ENCODE measurements at regions not wholly inside any gene's neighbourhood (a gene's known extent, or its start where the extent isn't known, plus 50 kb on each side); places are given as distances from the start of the nearest gene placed in this dataset.

DNA sequence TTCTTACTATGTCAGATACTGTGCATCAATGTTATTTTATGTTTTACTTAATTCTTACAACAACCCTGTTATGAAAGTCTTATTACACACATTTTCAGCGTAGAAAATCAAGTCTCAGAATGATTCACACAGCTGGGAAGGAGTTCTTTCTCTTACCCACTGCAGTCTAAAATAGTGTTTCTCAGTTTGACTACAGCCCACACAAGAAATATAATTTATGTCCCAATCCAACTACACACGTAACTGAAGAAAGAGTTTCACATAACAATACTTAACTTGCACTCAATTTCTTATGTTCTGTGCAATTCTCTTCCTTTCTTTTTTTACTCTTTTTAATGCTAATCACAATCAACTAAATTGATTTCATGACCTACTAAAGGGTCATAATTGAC, 252.8 kb upstream of the ADGRL2 start:
- no peak for FAIRE-seq
- intact Hi-C loops (cut with DNase I): no loop called here
- no peaks in the 10 kb centered on the region for H3K9me3 ChIP-seq (ENCODE audit: control insufficient read depth in 2 of 3, insufficient read depth in 1 of 3, low read length in 3 of 3)

DNA sequence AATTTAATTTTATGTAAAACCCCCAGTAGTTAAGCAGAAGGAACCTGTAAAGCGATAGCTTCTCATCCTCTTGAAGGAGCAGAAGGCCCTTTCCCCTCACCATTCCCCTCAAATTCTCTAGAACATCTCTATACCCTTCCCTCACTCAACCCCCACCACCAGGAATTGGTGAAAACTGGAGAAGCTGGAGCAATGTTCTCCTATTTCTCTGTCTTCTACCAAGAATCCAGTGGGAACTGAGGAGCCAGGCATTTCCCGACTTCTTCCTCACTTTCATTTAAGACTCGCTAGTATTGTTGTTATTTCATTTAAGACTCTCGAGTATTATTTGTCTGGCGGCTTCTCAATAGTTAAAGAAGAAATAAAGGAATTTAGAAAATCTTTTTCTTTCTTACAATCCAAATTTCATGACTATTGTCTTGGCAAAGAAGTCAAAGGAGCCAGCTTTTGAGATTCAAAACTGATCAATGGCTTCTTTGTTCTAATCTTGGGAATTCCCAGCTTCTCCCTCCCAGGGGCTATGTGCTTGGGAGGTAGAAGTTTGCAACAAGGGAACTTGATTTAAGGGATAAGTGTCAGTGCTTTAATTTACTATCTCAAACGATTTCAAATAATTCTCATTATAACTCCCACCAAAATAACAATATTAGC, 253.3 kb upstream of the ADGRL2 start:
- FAIRE-seq (no peak), DNase-seq (peak in 1 of 5 donors; percentile 19)
- H3K4me3 ChIP-seq (ENCODE audit: low read length in 3 of 3): no peak overlapping the region
- H3K4me1 ChIP-seq (ENCODE audit: control insufficient read depth in 2 of 3, insufficient read depth in 2 of 3, low read depth in 1 of 3, low read length in 3 of 3): peaks cover 0 to 4% (median 0%) of the 10 kb centered on the region in 3 donors
- TF ChIP-seq, protein P1, sequence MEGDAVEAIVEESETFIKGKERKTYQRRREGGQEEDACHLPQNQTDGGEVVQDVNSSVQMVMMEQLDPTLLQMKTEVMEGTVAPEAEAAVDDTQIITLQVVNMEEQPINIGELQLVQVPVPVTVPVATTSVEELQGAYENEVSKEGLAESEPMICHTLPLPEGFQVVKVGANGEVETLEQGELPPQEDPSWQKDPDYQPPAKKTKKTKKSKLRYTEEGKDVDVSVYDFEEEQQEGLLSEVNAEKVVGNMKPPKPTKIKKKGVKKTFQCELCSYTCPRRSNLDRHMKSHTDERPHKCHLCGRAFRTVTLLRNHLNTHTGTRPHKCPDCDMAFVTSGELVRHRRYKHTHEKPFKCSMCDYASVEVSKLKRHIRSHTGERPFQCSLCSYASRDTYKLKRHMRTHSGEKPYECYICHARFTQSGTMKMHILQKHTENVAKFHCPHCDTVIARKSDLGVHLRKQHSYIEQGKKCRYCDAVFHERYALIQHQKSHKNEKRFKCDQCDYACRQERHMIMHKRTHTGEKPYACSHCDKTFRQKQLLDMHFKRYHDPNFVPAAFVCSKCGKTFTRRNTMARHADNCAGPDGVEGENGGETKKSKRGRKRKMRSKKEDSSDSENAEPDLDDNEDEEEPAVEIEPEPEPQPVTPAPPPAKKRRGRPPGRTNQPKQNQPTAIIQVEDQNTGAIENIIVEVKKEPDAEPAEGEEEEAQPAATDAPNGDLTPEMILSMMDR (IDR thresholded peaks at IDR 0.05; ENCODE audit: borderline replicate concordance, extremely low read depth, insufficient read depth): no peak
- intact Hi-C loops (cut with DNase I): no loop called here
- no peak overlapping the region for H3K27ac ChIP-seq (ENCODE audit: low read depth in 2 of 2, low read length in 2 of 2)
- no peaks in the 10 kb centered on the region for H3K36me3 ChIP-seq (ENCODE audit: control insufficient read depth in 2 of 3, insufficient read depth in 3 of 3, low read length in 3 of 3)
- H3K9me3 ChIP-seq (ENCODE audit: control insufficient read depth in 2 of 3, insufficient read depth in 1 of 3, low read length in 3 of 3): no peaks in the 10 kb centered on the region
- H3K27me3 ChIP-seq (ENCODE audit: control insufficient read depth, insufficient read depth, low read length): no peaks in the 10 kb centered on the region
- no peak overlapping the region for H3K9ac ChIP-seq (ENCODE audit: low read length in 3 of 3)

More for the DNA sequence above, 252.8 kb upstream of the ADGRL2 start:
- peaks cover 0 to 4% (median 0%) of the 10 kb centered on the region in 3 donors for H3K4me1 ChIP-seq (ENCODE audit: control insufficient read depth in 2 of 3, insufficient read depth in 2 of 3, low read depth in 1 of 3, low read length in 3 of 3)
- no peak for DNase-seq
- no peaks in the 10 kb centered on the region for H3K36me3 ChIP-seq (ENCODE audit: control insufficient read depth in 2 of 3, insufficient read depth in 3 of 3, low read length in 3 of 3)
- no peak overlapping the region for H3K4me3 ChIP-seq (ENCODE audit: low read length in 3 of 3)
- H3K27ac ChIP-seq (ENCODE audit: low read depth in 2 of 2, low read length in 2 of 2): no peak overlapping the region
- H3K27me3 ChIP-seq (ENCODE audit: control insufficient read depth, insufficient read depth, low read length): no peaks in the 10 kb centered on the region
- no peak overlapping the region for H3K9ac ChIP-seq (ENCODE audit: low read length in 3 of 3)
- TF ChIP-seq, protein P1 (IDR thresholded peaks at IDR 0.05; ENCODE audit: borderline replicate concordance, extremely low read depth, insufficient read depth): no peak

DNA sequence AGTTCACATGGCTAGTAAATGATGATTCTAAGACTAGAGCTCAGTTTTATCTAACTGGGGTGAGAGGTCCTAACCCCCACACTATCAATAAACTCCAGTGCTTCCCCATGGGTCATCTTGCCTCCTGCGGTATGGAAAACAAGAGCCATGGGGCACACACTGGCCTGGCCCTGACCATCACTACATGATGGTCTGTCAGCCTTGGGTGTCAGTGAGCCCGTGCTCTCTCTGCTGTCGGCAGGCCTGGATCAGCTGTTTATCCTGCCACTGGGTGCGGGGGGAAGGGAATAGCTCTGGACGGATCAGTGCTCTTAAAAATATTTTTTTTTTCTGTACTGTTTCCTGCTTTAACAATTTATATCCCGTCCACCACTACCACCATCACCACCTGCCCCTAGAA, 255.0 kb upstream of the ADGRL2 start:
- H3K4me3 ChIP-seq (ENCODE audit: low read length in 3 of 3): no peak overlapping the region
- H3K9ac ChIP-seq (ENCODE audit: low read length in 3 of 3): no peak overlapping the region
- DNase-seq: no peak
- no peak for FAIRE-seq
- intact Hi-C loops (cut with DNase I): no loop called here
- TF ChIP-seq, protein P1 (IDR thresholded peaks at IDR 0.05; ENCODE audit: borderline replicate concordance, extremely low read depth, insufficient read depth): no peak
- peaks cover 0 to 4% (median 0%) of the 10 kb centered on the region in 3 donors for H3K4me1 ChIP-seq (ENCODE audit: control insufficient read depth in 2 of 3, insufficient read depth in 2 of 3, low read depth in 1 of 3, low read length in 3 of 3)
- no peaks in the 10 kb centered on the region for H3K36me3 ChIP-seq (ENCODE audit: control insufficient read depth in 2 of 3, insufficient read depth in 3 of 3, low read length in 3 of 3)
- no peak overlapping the region for H3K27ac ChIP-seq (ENCODE audit: low read depth in 2 of 2, low read length in 2 of 2)
- no peaks in the 10 kb centered on the region for H3K27me3 ChIP-seq (ENCODE audit: control insufficient read depth, insufficient read depth, low read length)
- no peaks in the 10 kb centered on the region for H3K9me3 ChIP-seq (ENCODE audit: control insufficient read depth in 2 of 3, insufficient read depth in 1 of 3, low read length in 3 of 3)

DNA sequence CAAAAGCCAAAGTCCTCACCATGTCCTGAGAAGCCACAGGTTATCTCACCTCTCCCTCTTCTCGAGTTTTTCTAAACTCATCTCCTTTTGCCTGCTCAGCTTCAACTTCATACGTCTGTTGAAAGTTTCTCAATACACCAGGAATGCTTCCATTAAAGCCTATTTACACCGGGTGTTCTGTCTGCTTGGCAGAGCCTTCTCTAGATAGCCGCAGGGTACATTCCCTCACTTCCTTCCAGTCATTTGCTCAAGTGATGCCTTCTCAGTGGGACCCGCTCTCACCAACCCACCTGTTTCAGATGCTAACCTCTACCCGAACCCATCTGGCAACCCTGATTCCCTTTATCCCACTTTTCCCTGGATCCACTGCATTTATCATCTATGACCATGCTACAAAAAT, 257.0 kb upstream of the ADGRL2 start:
- no peak overlapping the region for H3K4me3 ChIP-seq (ENCODE audit: low read length in 3 of 3)
- DNase-seq (no peak), FAIRE-seq (no peak)
- no peaks in the 10 kb centered on the region for H3K36me3 ChIP-seq (ENCODE audit: control insufficient read depth in 2 of 3, insufficient read depth in 3 of 3, low read length in 3 of 3)
- intact Hi-C loops (cut with DNase I): no loop called here
- no peak overlapping the region for H3K9ac ChIP-seq (ENCODE audit: low read length in 3 of 3)
- no peak overlapping the region for H3K27ac ChIP-seq (ENCODE audit: low read depth in 2 of 2, low read length in 2 of 2)
- TF ChIP-seq, protein P1 (IDR thresholded peaks at IDR 0.05; ENCODE audit: borderline replicate concordance, extremely low read depth, insufficient read depth): no peak
- no peaks in the 10 kb centered on the region for H3K4me1 ChIP-seq (ENCODE audit: control insufficient read depth in 2 of 3, insufficient read depth in 2 of 3, low read depth in 1 of 3, low read length in 3 of 3)
- no peaks in the 10 kb centered on the region for H3K27me3 ChIP-seq (ENCODE audit: control insufficient read depth, insufficient read depth, low read length)
- no peaks in the 10 kb centered on the region for H3K9me3 ChIP-seq (ENCODE audit: control insufficient read depth in 2 of 3, insufficient read depth in 1 of 3, low read length in 3 of 3)

Data from kidney (tissue), 13 donors.